Activated naive CD4-positive, alpha-beta T cell (primary cell): ENCODE measurements at regions not wholly inside any gene's neighbourhood (a gene's known extent, or its start where the extent isn't known, plus 50 kb on each side); places are given as distances from the start of the nearest gene placed in this dataset.

Experiments
- DNase-seq, 4 experiments: peaks; one replicate each; lab custom pipeline; 2025; lab: John Stamatoyannopoulos, UW

DNA sequence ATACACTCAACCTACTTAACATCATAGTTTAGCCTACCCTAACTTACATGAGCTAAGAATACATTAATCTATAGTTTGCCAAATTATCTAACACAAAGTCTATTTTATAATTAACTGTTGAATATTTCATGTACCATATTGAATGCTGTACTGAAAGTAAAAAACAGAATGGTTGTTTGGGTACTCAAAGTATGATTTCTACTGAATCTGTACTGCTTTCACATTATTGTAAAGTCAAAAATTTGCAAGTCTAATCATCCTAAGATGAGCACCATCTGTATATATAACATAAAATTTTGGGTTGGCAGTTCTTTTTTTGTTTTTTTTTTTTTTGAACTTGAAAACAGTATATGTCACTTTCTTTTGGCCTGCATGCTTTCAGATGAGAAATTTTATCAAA lies 1212.6 kb downstream of the SLITRK5 start:
- DNase-seq = no peak

DNA sequence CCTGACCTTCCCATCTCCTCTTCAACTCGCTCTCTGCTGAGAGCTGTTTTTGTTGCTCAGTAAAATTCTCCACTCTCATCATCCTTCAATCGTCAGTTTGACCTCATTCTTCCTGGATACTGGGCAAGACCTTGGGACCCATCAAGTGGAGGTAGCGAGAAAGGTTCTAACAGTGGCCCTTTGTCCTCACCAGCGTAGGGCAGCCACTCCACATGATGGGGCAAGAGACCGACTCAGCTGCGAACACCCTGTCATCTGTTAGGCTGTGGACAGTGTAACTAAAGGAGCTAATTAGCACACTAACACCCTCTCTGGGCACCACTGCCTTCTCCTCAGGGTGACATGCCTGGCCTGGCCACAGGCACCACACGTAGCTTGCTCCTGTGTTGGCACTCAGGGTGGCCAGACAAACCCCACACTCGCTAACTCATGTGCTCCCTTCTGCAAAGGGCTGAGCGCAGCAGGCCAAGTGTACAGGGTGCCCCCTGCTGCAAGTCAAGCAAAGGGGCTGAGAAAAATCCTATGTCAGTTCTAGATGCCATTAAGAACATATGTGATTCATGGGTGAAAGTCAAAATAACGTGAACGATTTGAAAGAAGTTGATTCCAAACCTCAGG lies 1216.0 kb downstream of the SLITRK5 start:
- DNase-seq = no peak

DNA sequence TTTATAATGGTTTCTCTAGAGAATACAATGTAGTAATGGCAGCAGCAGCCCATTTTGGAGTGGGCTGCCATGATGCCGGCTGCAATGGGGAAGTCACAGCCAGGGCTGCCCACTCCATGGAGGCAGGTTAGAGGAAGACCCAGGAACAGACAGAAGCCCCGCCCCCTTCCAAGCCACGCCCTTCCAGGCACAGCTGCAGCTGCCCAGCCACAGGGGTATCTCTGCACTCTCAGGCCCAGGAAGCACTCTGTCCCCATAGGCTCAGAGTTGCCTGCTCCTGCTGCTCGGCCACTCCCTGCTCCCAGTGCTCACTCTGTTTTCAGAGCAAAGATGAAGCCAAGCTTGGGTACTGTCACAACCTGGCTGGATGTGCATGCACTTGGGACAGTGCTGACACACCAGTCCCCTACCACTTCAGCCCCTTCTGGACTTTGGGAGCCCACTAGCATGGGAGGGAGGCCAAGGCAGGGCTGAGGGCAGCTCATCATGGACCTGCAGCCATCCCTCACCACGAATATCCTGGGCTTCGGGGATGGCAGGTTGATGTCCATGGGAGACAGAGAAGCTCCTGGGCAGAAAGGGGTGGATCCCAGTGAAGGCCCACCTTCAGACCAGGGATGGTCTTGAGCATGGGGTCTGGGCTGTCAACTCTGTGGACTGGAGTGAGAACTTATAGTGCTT lies 1224.2 kb downstream of the SLITRK5 start:
- no peak for DNase-seq

DNA sequence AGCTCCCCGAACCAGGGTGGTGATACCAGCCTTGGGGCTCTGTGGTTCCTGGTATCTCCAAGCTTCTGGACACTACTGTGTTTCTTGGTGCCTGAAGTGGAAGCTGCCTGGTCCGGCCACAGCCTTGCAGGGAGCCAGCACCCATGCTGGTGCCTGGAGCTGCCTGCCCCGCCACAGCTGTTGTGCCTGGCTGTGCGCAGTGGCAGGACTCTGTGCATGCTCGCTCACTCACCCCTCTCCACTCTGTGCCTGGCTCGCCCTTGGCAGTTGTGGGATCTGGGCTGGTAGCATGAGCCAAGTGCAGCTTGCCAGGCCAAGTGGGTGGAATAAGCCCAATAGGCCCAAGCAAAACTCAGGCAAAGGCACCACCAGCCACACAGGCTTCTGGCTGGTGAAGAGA lies 1225.3 kb downstream of the SLITRK5 start:
- no peak for DNase-seq

DNA sequence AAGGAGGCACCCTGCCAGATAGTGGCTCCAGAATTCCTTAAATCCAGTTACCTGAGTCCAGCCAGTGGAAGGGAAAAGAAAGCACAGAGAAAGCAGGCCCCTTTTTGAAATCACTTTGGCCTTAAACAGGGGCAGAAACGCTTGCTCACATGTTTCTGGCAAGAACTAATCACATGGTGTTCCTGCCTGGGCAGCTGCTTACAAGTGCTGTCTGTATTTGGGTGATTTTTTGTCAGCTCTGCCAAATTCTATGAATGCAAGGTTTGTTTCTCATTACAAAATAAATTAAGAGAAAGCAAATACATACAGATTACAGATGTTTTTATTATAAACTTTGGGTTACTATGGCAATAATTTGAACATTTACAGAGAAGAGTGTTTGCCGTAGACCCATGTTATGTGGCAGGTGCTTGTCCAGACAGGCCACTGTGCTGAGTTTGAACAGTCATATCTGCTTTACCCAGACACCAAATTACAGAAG lies 1237.8 kb downstream of the SLITRK5 start:
- DNase-seq = no peak

DNA sequence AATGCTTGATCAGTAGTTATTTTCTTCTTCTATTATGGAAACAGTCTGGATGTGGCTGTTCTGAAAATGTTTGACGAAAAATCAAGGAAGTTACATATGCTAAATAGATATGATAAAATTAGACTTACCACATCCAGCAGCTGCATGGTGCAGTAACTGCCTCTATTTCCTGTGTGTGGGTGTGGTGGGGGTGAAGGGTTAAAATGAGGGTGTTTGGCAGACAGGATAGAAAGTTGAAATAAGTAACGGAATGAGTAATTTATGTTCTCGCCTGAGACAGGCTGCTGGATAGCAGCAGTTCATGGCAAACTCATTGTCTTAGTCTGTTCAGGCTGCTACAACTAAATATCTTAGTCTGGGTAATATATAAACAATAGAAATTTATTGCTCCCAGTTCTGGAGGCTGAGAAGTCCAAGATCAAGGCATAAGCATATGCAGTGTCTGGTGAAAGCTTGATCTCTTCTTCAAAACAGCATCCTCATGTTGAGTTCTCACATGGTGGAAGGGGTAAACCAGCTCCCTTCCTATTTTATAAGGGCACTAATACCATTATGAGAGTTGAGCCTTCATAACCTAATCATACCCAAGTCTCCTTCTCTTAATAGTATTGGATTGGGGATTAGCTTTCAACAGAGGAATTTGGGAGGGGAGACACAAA lies 1248.9 kb downstream of the SLITRK5 start:
- no peak for DNase-seq

DNA sequence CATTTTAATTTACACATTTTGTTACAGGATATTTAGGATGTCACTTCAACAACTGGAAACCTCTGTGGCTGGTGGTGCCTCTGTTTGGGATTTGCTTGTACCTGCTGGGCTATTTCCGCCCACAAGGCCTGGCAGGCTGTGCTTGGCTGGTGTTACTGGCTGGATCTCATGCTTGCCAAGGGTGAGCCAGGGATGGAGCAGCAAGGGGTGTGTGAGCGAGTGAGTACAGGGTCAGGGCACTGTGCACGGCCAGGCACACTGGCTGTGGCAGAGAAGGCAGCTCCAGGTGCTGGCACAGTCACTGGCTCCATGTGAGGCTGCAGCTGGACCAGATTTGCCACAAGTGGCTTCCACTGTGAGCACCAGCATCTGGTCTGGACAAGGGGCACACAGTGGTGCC lies 1254.8 kb downstream of the SLITRK5 start:
- DNase-seq = no peak

DNA sequence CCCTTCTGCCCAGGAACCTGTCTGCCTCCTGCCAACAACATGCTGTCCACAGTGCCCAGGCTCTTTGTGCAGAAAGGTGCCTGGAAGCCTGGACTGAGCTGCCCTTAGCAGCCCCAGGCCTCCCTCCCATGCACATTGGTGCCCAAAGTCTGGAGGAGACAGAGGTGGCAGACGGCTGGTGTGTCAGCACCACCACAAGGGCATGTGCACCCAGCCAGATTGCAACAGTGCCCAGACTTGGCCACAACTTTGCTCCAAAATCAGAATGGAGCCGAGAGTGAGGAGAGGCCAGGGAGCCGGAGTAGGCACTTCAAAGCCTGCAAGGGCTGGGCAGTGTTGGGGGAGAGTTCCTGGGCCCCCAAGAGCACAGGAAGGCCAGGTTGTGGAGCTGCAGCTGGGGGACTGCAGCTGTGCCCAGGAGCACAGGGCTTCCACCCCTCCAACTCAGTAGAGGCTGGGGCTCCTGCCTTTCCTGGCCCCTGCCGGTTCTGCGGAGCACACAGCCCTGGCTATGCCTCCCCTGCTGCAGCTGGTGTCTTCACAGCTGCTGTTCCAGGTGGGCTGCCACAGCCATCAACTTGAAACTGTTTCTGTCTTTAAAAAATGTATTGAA lies 1255.8 kb downstream of the SLITRK5 start:
- DNase-seq = no peak

DNA sequence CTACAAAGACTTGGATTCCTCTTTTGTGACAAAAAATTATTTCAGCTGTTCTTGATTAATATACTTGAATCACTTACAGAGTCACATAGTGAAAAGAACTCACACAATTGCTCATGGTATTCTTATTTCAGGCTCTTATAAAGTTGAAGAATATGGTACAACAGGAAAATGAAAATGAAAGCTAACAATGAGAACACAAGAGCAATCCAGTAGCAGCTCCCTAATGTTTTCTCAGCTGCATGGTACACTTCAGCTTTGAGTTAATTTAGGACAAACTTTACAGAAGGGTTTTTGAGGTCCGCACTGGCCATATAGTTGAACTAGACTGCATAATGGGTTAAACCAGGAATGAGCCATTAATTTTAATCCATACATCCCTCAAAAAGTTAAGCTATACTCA lies 1261.8 kb downstream of the SLITRK5 start:
- no peak for DNase-seq

DNA sequence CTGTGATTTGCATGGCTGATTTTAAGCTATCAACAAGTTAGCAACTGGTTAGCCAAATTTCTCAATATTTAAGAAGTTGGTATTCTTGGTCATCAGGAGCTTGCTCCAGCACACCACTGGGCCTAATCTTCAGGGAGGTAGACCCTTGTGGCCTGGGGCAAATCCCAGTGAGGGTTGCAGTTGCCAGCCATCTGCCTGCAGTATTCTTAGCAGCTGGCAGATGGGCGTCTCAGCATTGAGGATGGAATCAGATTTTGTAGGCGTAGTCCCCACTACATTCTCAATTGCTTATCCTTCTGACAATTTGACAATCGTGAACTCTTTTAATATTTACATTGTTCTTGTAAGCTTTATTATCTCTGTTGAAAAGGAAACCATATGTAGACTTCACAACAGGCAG lies 1266.2 kb downstream of the SLITRK5 start:
- no peak for DNase-seq

DNA sequence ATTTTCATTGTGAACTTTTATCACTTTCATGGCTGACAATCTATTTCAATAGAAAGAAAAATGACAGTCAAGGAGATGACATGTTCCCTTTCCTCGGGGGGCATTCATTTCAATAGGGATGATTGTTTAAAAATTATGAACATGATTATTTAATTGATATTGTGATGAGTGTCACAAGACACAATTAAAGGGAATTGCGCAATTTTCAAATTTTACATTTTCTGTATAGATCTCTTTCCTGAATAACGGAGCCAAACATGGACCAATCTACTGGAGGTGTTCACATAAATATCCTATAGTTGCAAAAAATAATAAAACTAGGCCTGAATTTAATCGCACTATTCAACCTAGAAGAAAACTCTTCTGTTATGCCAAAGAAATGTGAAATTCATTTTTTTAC lies 1274.6 kb downstream of the SLITRK5 start:
- no peak for DNase-seq

DNA sequence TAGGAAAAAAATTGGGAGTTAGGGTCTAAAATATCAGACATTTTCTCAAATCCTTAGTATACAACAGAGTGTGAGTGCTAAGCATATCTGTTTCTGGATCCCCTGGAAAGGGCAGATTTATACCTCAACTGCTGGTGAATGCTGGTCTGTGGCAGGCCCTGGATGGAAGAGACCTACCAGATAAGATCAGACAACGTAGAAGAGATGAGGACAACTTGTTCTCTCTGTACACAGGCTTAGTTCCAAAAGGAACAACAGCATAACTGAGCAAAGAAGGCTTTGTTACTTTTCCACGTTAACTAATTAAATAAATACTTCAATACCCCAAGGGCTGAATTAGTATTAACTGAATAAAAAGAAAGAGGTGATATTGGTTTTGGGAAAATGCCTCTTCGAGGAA lies 1277.3 kb downstream of the SLITRK5 start:
- DNase-seq = no peak

DNA sequence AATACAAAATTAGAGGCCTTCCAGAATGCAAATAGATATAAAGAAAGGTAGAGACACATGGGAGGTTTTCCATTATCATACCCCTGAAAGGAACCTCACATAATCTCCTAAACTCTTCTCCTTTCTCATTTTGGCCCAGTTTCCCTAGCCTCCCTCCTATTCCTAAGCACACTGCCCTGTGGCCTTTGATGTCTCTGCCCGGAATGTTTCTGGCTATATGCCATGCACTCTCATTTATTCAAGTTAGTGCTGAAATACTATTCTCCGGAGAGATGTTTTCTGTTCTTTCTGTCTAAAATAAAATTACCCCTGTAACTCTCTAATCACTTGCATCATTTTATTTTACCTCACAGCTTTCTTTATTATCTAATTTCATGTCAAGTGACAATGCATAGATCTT lies 1287.7 kb downstream of the SLITRK5 start:
- DNase-seq = no peak

DNA sequence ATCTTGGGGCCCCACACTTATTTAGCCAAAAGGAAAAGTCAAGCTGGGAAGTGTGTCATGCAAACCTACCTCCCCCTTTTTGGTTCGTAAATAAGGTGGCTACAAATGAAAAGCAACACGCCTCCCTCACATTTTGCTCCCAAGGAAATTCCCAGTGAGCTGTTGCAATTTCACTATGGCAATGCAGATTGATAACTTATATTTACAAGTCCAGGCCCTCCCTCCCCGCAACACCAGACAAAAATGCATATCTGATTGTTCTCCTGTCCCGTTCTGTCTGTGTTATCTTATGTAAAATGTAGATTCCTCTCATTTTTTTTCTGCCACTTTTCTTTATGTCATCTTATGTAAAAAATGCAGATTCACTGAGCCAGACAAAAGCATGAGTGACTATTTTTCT lies 1305.3 kb downstream of the SLITRK5 start:
- DNase-seq = no peak

DNA sequence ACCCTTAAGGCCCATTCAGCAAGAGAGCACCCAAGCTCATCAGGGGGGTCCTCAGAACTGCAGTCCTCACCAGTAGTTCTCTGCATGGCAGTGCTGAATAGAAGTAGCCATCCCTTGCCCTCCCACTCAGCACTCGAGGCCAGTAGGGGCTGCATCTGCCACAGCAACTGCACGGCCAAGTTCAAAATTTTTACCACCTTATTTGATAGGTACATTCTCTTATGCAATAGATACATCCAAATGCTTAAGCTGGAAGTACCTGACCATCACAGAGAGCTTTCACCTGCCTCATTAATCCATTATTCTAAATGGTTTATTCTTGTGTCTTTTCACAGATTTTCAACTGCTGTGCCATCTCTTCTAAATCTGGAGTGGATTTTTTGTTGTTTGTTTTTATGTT lies 1307.4 kb downstream of the SLITRK5 start:
- no peak for DNase-seq

DNA sequence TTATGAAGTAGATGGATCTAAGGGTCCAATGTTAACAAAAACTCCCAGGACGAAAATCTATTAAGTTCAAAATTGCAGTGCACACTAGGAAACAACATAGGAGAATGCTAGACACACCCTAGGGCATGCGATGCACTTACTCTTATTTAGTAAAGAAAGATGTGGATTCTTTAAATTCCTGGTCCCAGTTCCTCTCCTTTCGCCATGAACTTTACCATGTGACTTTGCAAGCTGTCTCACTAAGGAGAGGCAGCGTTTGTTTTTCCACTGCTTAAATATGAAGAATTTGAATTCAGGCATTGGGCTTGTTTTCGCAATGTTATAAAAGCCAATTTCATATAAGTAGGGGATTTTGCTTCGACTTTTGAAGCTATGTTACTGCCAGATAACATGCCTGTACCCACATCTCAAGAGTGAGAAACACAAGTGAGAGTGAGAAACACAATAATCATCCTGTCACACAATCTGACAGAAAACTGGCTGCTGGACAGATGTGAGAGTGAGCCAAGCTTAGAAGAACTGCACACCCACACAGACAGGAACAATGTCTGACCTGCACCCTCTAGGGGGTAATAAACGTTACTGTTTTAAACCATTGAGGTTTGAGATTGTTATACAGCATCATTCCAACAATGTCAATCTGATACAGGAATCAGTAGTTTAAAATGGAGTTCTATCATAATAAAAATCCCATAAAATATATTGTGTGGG lies 1308.4 kb downstream of the SLITRK5 start:
- DNase-seq = no peak

DNA sequence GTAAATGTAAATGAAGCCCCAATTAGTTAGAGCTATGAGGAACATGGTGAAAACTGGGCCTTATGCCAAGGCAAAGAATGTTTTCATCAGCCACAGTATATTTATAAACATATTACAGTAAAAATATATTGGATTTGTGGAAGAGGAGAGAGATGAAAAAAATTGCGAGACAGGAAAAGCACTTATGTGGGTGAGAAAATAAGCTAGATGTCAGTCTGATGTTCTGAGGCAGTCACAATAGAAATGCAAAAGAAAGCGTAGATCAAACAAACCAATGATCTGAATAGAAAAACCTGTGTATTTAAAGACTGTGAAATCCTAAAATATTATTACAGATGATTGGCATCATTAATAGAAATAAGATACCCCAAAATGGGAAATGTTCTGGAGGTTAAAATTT lies 1332.5 kb downstream of the SLITRK5 start:
- no peak for DNase-seq

DNA sequence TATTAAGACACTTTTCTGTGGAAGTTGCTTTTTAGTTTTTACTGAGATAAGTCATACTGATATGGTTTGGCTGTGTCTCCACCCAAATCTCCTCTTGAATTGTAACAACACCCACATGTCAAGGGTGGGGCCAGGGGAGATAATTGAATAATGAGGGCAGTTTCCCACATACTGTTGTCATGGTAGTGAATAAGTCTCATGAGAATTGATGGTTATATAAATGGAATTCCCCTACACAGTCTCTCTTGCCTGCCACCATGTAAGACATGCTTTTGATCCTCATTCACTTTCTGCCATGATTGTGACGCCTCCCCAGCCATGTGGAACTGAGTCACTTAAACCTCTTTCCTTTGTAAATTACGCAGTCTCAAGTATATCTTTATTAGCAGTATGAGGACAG lies 1340.4 kb downstream of the SLITRK5 start:
- no peak for DNase-seq

DNA sequence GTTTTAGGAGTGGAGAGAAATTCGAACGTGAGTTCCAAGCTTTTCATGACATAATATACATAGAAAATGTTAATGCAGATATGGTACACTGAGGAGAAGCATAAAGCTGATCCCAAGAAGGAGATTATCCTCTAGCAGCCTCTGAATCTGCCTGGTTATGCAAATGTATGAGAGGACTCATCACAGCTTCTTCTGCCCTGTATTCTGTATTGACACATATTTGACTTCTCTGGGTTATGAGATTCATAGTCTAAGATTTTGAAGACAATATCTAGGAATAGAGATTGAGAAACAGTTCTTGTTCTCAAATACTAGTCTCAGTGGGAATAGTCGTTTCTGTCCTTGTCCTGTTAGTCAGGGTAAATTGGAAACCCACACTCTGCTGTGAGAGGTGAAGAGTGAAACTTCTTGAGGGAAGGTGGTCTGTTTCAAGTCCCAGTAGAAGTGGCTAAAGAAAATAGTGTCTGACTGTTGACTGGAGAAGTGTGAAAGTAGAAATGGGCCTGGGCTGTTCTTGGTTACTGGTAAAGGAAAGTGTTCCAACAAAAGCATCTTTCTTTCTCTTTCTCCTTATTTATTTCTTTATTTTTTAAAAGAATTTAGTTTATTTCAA lies 1356.6 kb downstream of the SLITRK5 start:
- no peak for DNase-seq

DNA sequence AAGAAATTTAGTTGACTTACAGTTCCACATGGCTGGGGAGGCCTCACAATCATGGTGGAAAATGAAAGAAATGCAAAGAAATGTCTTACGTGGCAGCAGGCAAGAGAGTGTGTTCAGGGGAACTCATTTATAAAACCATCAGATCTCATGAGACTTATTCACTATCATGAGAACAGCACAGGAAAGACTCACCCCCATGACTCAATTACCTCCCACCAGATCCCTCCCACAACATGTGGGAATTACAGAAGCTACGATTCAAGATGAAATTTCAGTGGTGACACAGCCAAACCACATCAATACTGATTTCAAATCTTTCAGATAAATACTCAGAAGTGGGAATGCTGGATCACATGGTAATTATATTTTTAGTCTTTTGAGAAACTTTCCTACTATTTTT lies 1357.9 kb downstream of the SLITRK5 start:
- no peak for DNase-seq

DNA sequence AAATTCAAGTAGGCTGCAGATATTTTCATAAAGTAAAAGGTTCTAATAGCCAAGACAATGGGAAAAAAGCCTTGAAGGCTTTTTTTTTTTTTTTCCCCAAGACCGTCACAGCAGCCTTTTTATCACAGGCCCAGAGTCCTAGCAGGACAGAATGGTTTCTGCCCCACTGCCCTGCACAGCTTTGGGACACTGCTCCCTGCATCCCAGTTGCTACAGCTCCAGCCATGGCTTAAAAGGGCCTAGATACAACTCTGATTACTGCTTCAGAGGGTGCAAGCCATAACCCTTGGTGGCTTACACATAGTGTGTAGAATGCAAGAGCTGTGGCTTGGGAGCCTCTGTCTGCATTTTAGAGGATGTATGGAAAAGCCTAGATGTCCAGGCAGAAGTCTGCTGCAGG lies 1362.8 kb downstream of the SLITRK5 start:
- no peak for DNase-seq

DNA sequence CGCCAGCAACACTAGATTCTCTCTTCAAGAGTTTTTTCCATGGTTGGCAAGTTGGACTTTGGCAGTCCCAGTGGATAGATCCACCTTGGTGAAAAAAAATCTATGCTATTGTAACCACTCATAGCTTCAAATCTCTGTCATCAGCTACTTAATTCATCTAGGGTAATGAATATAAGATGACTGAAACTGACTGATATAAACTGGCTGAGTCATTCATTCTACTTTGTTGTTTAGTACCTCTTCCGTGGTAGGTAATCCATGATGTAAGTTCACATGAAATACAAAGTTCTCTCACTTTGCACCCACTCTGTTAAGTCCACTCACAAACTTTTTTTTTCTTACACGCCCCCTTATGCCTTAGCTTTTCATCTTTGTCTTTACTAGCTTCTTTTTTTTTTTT lies 1381.5 kb downstream of the SLITRK5 start:
- DNase-seq = no peak
